ENCODE measurements at regions not wholly inside any gene's neighbourhood (a gene's known extent, or its start where the extent isn't known, plus 50 kb on each side); places are given as distances from the start of the nearest gene placed in this dataset.

- no peak overlapping the region for H2AFZ ChIP-seq (ENCODE audit: low read depth)
- no peaks in the 10 kb centered on the region for H3K27me3 ChIP-seq (ENCODE audit: insufficient read depth, low read depth)
- no peaks in the 10 kb centered on the region for H3K79me2 ChIP-seq (ENCODE audit: insufficient read depth, low read depth)
- H3K4me1 ChIP-seq (ENCODE audit: low read depth, poor library complexity, severe bottlenecking), result peaks cover 5% of the 10 kb centered on the region
- H3K9ac ChIP-seq, result no peak overlapping the region
- no peak for TF ChIP-seq CTCF (conservative IDR thresholded peaks at IDR 0.05; ENCODE audit: low read depth, low read length)
- no peak overlapping the region for H3K4me3 ChIP-seq (IDR thresholded peaks at IDR 0.05; ENCODE audit: insufficient read depth, low read depth, low read length)
- no peak overlapping the region for H3K4me2 ChIP-seq
- no peaks in the 10 kb centered on the region for H4K20me1 ChIP-seq (ENCODE audit: insufficient read depth)
- H3K27ac ChIP-seq, result no peak overlapping the region
- no peaks in the 10 kb centered on the region for H3K36me3 ChIP-seq (ENCODE audit: insufficient read depth)
Observed at GRCh38 chr12:60043236-60043635, 447.4 kb downstream of the SLC16A7 start.

- Histone ChIP-seq H3K4me1 (ENCODE audit: low read depth, poor library complexity, severe bottlenecking) (no peaks in the 10 kb centered on the region), H3K9ac (no peak overlapping the region), H3K27me3 (ENCODE audit: insufficient read depth, low read depth) (no peaks in the 10 kb centered on the region), H3K36me3 (ENCODE audit: insufficient read depth) (no peaks in the 10 kb centered on the region), H3K27ac (no peak overlapping the region), H4K20me1 (ENCODE audit: insufficient read depth) (no peaks in the 10 kb centered on the region), H3K4me2 (no peak overlapping the region), H3K4me3 (IDR thresholded peaks at IDR 0.05; ENCODE audit: insufficient read depth, low read depth, low read length) (no peak overlapping the region), H3K79me2 (ENCODE audit: insufficient read depth, low read depth) (no peaks in the 10 kb centered on the region), H2AFZ (ENCODE audit: low read depth) (no peak overlapping the region)
- no peak for TF ChIP-seq CTCF (conservative IDR thresholded peaks at IDR 0.05; ENCODE audit: low read depth, low read length)
Observed at GRCh38 chr12:60052483-60052882, 456.7 kb downstream of the SLC16A7 start.

DNA sequence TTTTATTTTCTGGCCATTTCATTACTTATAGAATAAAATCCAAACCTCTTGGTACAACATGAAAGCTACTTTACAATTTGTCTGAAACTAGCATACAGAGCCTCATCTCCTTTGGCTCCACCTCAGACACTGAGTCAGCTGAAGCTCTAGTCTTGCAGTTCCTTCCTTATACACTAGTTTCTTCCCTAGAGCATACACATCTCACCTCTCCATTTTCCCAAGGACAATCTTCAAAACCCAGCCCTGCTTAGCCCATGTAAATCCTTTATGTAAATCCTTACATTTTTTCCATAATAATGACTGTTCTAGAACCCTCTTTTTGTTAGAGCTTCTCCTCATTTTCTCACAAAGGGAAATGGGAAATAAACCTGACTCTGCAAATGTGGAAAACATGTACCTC is 463.4 kb downstream of the SLC16A7 start:
- no peak overlapping the region for H3K9ac ChIP-seq
- H3K4me2 ChIP-seq, result no peak overlapping the region
- no peaks in the 10 kb centered on the region for H3K79me2 ChIP-seq (ENCODE audit: insufficient read depth, low read depth)
- H3K27me3 ChIP-seq (ENCODE audit: insufficient read depth, low read depth), result no peaks in the 10 kb centered on the region
- no peaks in the 10 kb centered on the region for H4K20me1 ChIP-seq (ENCODE audit: insufficient read depth)
- no peak overlapping the region for H3K27ac ChIP-seq
- H2AFZ ChIP-seq (ENCODE audit: low read depth), result no peak overlapping the region
- no peak overlapping the region for H3K4me3 ChIP-seq (IDR thresholded peaks at IDR 0.05; ENCODE audit: insufficient read depth, low read depth, low read length)
- TF ChIP-seq CTCF (conservative IDR thresholded peaks at IDR 0.05; ENCODE audit: low read depth, low read length), result no peak
- H3K4me1 ChIP-seq (ENCODE audit: low read depth, poor library complexity, severe bottlenecking), result no peaks in the 10 kb centered on the region
- H3K36me3 ChIP-seq (ENCODE audit: insufficient read depth), result no peaks in the 10 kb centered on the region

- Histone ChIP-seq H3K36me3 (ENCODE audit: insufficient read depth) (no peaks in the 10 kb centered on the region), H2AFZ (ENCODE audit: low read depth) (no peak overlapping the region), H3K79me2 (ENCODE audit: insufficient read depth, low read depth) (no peaks in the 10 kb centered on the region), H3K27ac (no peak overlapping the region), H3K4me1 (ENCODE audit: low read depth, poor library complexity, severe bottlenecking) (no peaks in the 10 kb centered on the region), H4K20me1 (ENCODE audit: insufficient read depth) (no peaks in the 10 kb centered on the region), H3K9ac (no peak overlapping the region), H3K4me2 (no peak overlapping the region), H3K4me3 (IDR thresholded peaks at IDR 0.05; ENCODE audit: insufficient read depth, low read depth, low read length) (no peak overlapping the region), H3K27me3 (ENCODE audit: insufficient read depth, low read depth) (no peaks in the 10 kb centered on the region)
- no peak for TF ChIP-seq CTCF (conservative IDR thresholded peaks at IDR 0.05; ENCODE audit: low read depth, low read length)
Observed at GRCh38 chr12:60066655-60067054, 470.8 kb downstream of the SLC16A7 start.

DNA sequence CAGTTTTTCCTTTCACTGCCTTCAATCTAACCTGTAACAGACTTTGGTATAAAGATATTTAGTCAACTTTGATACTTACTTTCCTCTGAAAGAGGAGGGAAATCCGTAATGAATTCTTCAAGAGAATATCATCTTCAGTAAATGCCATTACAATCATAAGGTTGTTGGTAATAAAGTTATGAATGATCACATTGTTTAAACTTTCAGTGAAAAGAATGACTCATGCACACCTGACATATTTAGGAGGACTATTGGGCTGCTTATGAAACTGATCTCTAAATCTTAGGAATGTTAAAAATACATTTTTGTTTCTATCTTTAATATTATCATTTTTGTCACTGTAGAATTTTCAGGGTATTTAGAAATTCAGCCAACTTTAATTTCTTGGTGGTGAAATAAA is 474.7 kb downstream of the SLC16A7 start:
- Histone ChIP-seq H3K4me3 (IDR thresholded peaks at IDR 0.05; ENCODE audit: insufficient read depth, low read depth, low read length) (no peak overlapping the region), H3K36me3 (ENCODE audit: insufficient read depth) (no peaks in the 10 kb centered on the region), H2AFZ (ENCODE audit: low read depth) (no peak overlapping the region), H4K20me1 (ENCODE audit: insufficient read depth) (no peaks in the 10 kb centered on the region), H3K27ac (no peak overlapping the region), H3K79me2 (ENCODE audit: insufficient read depth, low read depth) (no peaks in the 10 kb centered on the region), H3K27me3 (ENCODE audit: insufficient read depth, low read depth) (no peaks in the 10 kb centered on the region), H3K9ac (no peak overlapping the region), H3K4me1 (ENCODE audit: low read depth, poor library complexity, severe bottlenecking) (no peaks in the 10 kb centered on the region), H3K4me2 (no peak overlapping the region)
- no peak for TF ChIP-seq CTCF (conservative IDR thresholded peaks at IDR 0.05; ENCODE audit: low read depth, low read length)
